ENCODE measurements at regions not wholly inside any gene's neighbourhood (a gene's known extent, or its start where the extent isn't known, plus 50 kb on each side); places are given as distances from the start of the nearest gene placed in this dataset.
A peak's percentile ranks its signal among the peaks of the same experiment; 100 is the strongest.

DNA sequence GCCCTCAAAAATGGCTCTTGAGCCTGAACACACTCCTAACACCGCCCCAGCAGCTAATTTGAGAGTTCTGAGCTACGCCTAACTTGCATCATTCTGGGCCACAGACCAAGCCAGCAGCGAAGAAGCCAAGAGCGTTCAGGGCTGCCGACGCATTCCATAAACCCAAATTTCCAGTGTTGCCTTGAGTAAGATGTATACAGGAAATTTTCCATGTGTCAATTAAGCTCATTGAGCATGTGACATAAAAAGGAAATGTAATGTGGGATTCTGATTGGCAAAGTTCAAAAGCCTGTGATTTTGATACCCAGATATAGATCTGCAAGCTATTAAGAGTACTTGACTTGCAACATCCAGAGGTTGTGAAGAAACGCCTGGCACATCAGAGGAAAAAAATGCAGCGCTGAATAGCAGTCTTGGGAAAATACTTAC, 148.6 kb upstream of the NR2F2 start (continued):
- TF ChIP-seq, protein P1, sequence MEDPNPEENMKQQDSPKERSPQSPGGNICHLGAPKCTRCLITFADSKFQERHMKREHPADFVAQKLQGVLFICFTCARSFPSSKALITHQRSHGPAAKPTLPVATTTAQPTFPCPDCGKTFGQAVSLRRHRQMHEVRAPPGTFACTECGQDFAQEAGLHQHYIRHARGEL (CRISPR knock-in tag; IDR thresholded peaks at IDR 0.05), result no peak
- TF ChIP-seq ZZZ3 (CRISPR knock-in tag; IDR thresholded peaks at IDR 0.05; ENCODE audit: borderline replicate concordance), result no peak

DNA sequence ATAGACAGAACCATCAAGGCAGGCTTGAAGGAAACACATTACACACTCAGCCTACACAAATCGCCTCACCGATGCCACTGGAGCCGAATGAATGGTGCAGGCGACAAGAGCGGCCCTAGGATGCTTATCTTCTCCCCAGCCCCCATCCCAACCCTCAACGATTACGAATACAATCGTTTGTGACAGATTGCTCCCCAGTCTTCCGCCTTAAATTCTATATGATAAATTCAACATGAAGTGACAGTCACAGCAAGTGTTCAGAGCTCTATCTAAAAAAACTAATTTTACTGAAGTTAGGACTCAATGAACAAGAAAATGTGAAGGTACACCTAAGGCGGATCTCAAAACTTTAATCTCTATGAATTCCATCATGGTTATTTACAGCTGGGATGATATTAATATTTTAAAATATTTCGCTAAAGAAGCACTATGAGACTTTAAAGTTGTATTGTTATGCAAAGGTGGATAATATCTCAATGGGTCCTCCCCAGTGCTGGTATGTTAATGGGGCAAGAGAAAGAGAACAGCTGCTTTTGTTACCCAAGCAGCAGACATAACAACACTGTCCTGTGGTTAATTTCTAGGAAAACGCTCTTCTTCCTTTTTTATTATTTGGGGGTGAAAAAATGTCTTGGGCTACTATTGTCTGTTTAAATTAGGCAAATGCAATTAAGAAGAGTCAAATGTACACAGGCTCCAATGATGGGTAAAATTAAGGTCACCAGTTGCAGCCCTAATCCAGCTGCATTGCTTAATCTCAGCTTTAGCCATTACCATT, 147.6 kb upstream of the NR2F2 start:
- peak overlapping the region in 1 of 3 experiments; percentile 4; a peak in 1 of 6 replicates for H3K4me3 ChIP-seq (replicated peaks in 1 of 3; ENCODE audit: insufficient read depth in 1 of 3, low read depth in 2 of 3, low read length in 3 of 3)
- in situ Hi-C loops (cut with HindIII; ENCODE audit: extremely low pct_ligation_motif_present, low pct_unique_long_range_greater_than_20kb) (no loop called here), intact Hi-C loops (cut with micrococcal nuclease; ENCODE audit: unreplicated experiment) (no loop called here)
- no peaks in the 10 kb centered on the region for H3K27me3 ChIP-seq (ENCODE audit: control insufficient read depth in 1 of 2, insufficient read depth in 2 of 2, low read length in 2 of 2)
- no peaks in the 10 kb centered on the region for H3K9me3 ChIP-seq (ENCODE audit: low read length)
- no peak for TF ChIP-seq ATAD3A (CRISPR knock-in tag; IDR thresholded peaks at IDR 0.05)
- peak; percentile 56; the same call in 1 of the 2 replicates for TF ChIP-seq CEBPG (CRISPR knock-in tag; IDR thresholded peaks at IDR 0.05)
- peaks cover 61% of the 10 kb centered on the region for H3K4me1 ChIP-seq (ENCODE audit: insufficient read depth, low read length)
- no peak overlapping the region for H2AFZ ChIP-seq (ENCODE audit: low read length)
- 96% methylated on average over 12 of the region's 12 CpGs for WGBS (ENCODE audit: low lambda C conversion rate)
- POLR2A ChIA-PET, result interaction anchor here (0.8 to 2.7 kb wide), 5 partner anchors 12 to 148 kb away, joined by 3 to 21 read pairs (median 6); partner anchors contain the start of gene NR2F2
- no peak for DNase-seq (ENCODE audit: low spot score)
- H3K4me2 ChIP-seq (ENCODE audit: low read depth, low read length), result peak overlapping the region; percentile 68
- no peak for FAIRE-seq
- ATAC-seq, result no peak
- H4K20me1 ChIP-seq (ENCODE audit: insufficient read depth, low read length), result no peaks in the 10 kb centered on the region
- peak overlapping the region; percentile 82 for H3K27ac ChIP-seq (ENCODE audit: extremely low read length, insufficient read depth, low read length)
- H3K79me2 ChIP-seq (ENCODE audit: insufficient read depth, low read length), result no peaks in the 10 kb centered on the region
- peak overlapping the region; percentile 5; the same call in 1 of the 2 replicates for H3K9ac ChIP-seq (ENCODE audit: insufficient read depth, low read depth, low read length)
- no peaks in the 10 kb centered on the region for H3K36me3 ChIP-seq (replicated peaks in 1 of 2; ENCODE audit: control insufficient read depth in 1 of 2, insufficient read depth in 2 of 2, low read length in 2 of 2)
- BruUV-seq (replicated peaks), result no TSS peak
- CTCF ChIA-PET (ENCODE audit: low intra/inter-chr PET ratio, low total read pairs), result no interaction called here

DNA sequence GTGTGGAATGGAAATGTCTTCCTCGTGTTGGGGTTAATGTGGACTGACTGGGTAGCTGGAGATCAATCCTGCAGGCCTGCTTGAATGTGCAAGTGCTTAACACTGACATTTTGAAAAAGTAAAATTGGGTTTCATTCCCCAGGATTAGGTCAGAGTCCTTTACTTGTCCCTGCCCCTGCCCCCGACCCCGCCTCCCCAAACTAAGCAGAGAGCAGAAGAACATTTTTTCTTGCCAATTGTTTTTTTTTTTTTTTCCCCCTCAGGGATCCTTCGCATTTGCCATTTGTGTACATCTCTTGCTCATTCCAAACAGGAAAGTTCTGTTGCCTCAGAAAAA, 147.0 kb upstream of the NR2F2 start:
- no peak overlapping the region for H2AFZ ChIP-seq (ENCODE audit: low read length)
- FAIRE-seq (peak; percentile 70), ATAC-seq (peak; percentile 77), DNase-seq (ENCODE audit: low spot score) (peak; percentile 39)
- ChIA-PET CTCF (ENCODE audit: low intra/inter-chr PET ratio, low total read pairs) (no interaction called here), POLR2A (interaction anchor here (0.7 to 2.7 kb wide), 10 partner anchors 12 to 147 kb away, joined by 3 to 21 read pairs (median 4); partner anchors contain the start of gene NR2F2)
- no peaks in the 10 kb centered on the region for H3K9me3 ChIP-seq (ENCODE audit: low read length)
- intact Hi-C loops (cut with micrococcal nuclease; ENCODE audit: unreplicated experiment), result no loop called here
- WGBS (ENCODE audit: low lambda C conversion rate), result 2% methylated on average over 4 of the region's 4 CpGs
- H3K36me3 ChIP-seq (replicated peaks in 1 of 2; ENCODE audit: control insufficient read depth in 1 of 2, insufficient read depth in 2 of 2, low read length in 2 of 2), result no peaks in the 10 kb centered on the region
- in situ Hi-C loops (cut with HindIII; ENCODE audit: extremely low pct_ligation_motif_present, low pct_unique_long_range_greater_than_20kb), result no loop called here
- no peaks in the 10 kb centered on the region for H3K79me2 ChIP-seq (ENCODE audit: insufficient read depth, low read length)
- peak overlapping the region; percentile 82 for H3K27ac ChIP-seq (ENCODE audit: extremely low read length, insufficient read depth, low read length)
- no peaks in the 10 kb centered on the region for H3K27me3 ChIP-seq (ENCODE audit: control insufficient read depth in 1 of 2, insufficient read depth in 2 of 2, low read length in 2 of 2)
- H3K4me1 ChIP-seq (ENCODE audit: insufficient read depth, low read length), result peaks cover 61% of the 10 kb centered on the region
- peak overlapping the region; percentile 68 for H3K4me2 ChIP-seq (ENCODE audit: low read depth, low read length)
- H3K4me3 ChIP-seq (replicated peaks in 1 of 3; ENCODE audit: insufficient read depth in 1 of 3, low read depth in 2 of 3, low read length in 3 of 3), result peak overlapping the region in 2 of 3 experiments; percentile 26 to 39; a peak in 2 of 6 replicates
- no TSS peak for BruUV-seq (replicated peaks)
- peak overlapping the region; percentile 27; the same call in 1 of the 2 replicates for H3K9ac ChIP-seq (ENCODE audit: insufficient read depth, low read depth, low read length)
- H4K20me1 ChIP-seq (ENCODE audit: insufficient read depth, low read length), result no peaks in the 10 kb centered on the region
- peak; percentile 5; the same call in 1 of the 2 replicates for TF ChIP-seq HMG20A (CRISPR knock-in tag; IDR thresholded peaks at IDR 0.05; ENCODE audit: borderline replicate concordance)
- TF ChIP-seq, protein P2, sequence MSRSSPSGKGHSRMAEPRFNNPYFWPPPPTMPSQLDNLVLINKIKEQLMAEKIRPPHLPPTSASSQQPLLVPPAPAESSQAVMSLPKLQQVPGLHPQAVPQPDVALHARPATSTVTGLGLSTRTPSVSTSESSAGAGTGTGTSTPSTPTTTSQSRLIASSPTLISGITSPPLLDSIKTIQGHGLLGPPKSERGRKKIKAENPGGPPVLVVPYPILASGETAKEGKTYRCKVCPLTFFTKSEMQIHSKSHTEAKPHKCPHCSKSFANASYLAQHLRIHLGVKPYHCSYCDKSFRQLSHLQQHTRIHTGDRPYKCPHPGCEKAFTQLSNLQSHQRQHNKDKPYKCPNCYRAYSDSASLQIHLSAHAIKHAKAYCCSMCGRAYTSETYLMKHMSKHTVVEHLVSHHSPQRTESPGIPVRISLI (CRISPR knock-in tag; IDR thresholded peaks at IDR 0.05; ENCODE audit: borderline replicate concordance), result peak; percentile 79
- TF ChIP-seq, protein P3, sequence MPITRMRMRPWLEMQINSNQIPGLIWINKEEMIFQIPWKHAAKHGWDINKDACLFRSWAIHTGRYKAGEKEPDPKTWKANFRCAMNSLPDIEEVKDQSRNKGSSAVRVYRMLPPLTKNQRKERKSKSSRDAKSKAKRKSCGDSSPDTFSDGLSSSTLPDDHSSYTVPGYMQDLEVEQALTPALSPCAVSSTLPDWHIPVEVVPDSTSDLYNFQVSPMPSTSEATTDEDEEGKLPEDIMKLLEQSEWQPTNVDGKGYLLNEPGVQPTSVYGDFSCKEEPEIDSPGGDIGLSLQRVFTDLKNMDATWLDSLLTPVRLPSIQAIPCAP (CRISPR knock-in tag; IDR thresholded peaks at IDR 0.05; ENCODE audit: low read depth), result no peak
- no peak for TF ChIP-seq ZNF563 (CRISPR knock-in tag; IDR thresholded peaks at IDR 0.05)
- 0 out of 2 replicates have a peak, but pooled peaks have one; percentile 45 for TF ChIP-seq CEBPB (IDR thresholded peaks at IDR 0.05; ENCODE audit: borderline replicate concordance, low read depth, low read length)
- TF ChIP-seq LCORL (IDR thresholded peaks at IDR 0.05), result no peak
- TF ChIP-seq LCORL (CRISPR knock-in tag; IDR thresholded peaks at IDR 0.05), result peak; percentile 25; the same call in 1 of the 2 replicates
